ENCODE measurements at regions not wholly inside any gene's neighbourhood (a gene's known extent, or its start where the extent isn't known, plus 50 kb on each side); places are given as distances from the start of the nearest gene placed in this dataset.

DNA sequence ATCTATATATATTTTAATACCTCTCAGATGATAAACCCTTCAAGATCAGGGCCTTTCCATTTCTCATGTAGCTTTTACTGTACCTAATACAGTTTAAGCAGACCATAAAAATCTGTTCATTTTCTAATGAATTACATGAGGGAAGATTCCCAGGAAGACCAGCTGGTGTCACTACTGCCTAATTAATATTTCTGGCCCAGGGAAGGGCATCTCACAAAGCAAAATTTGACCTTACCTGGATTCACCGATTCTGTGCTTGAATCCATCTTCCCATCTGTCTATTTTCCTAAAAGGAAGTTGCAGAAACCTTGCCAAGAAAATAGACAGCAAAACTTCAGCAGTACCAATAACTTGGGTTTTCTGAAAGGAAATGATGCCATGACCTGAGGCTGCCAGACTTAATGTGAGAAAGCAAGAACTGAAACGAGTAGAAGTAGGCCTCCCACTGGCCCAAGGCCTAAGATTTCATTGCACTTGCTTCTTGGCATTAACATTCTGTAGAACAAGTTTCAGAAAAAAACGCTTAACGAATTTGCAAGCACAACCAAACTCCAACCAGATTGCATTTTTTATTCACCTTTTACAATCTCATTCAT, 83.0 kb upstream of the GLIS3 start:
- DNase-seq: peak; percentile 23

DNA sequence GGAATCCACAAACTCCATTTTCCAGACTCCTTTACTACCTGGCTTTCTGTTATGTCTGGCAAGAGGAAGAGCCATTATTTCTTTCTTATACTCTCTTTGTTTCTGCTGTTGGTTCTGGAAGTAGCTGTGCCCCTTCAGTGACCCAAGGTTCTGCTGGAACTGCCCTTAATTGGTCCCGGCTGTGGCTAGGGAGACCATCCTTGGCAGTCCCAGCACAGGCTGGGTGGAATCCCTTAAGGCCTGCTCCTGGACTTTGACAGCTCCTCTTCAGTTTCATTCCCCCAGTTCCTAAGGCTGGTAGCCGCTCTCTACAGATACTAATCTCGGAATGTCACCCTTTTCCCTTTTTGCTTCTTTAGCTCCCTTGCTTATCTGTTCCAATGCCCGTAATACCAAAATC, 81.9 kb upstream of the GLIS3 start:
- DNase-seq: no peak

DNA sequence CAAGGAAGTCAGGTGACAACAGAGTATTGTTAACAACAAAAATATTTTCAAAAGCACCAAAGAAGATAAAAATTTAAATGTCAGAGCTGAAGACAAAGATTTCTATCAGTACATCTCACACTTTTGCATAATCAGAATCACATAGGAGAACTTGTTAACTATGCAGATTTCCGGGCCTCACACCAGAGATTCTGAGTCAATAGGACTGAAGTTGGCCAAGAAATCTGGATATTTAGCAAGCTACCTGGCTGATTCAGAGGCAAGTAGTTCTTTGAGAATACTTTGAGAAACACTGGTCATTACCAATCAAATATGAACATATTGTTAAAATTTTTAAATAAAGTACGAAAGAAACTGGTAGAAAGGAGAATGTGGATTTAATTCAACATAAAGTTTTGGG, 80.5 kb upstream of the GLIS3 start:
- no peak for DNase-seq

DNA sequence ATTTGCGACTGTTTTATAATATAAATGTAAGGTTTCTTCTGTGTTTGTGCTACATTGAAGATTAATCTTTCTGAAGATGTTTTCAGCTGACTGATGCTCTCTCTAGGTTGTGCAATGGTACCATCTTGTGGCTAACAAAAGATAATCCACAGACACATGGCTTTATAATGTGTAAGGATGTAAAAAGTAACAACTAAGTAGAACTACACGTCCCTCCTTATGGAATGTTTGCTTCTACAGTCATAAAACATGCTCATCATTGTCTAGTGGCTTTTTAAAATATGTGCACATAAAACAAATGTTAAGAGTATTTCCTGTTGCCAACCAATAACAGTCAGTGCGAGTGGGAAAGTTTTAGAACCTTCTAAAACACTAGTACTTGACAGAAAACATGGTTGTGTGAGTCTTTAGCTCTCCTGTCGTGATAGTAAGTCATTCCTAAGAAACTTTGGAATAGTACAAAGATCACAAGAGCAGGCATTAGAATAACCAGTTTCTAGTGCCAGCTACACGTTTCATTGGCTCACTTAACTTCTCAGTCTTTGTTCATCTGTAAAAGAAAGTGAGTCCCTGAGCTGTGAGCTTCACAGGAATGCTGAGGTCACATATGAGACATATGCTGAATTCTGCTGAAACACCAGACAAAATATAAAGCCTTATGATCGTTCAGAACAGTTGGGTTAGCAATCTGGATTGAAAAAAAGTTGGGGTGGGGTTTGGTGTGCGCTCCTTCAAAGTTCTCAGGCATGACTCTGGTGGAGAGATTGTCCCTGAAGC, 75.7 kb upstream of the GLIS3 start:
- peak; percentile 21 for DNase-seq

- no peak for DNase-seq
These were observed 71.2 kb upstream of the GLIS3 start for GRCh38 chr9:4371108-4371507.

DNA sequence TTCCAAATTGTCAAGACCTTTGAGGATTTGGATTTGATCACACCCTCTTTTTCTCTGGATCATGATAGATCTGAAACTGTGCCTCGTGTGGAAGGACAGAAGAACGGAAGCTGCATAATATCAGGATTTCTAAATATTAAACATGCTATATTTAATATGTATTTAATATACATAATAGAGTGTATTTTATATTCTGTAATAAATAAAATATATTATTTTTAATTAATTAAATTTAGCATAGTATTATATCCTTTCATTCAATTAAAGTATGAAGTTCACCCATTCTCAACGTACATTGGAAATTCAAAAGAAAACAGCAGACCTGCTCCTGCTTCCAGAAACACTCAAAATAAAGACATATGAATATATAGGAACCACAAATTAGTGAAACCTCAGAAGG, 70.6 kb upstream of the GLIS3 start:
- DNase-seq: no peak

DNA sequence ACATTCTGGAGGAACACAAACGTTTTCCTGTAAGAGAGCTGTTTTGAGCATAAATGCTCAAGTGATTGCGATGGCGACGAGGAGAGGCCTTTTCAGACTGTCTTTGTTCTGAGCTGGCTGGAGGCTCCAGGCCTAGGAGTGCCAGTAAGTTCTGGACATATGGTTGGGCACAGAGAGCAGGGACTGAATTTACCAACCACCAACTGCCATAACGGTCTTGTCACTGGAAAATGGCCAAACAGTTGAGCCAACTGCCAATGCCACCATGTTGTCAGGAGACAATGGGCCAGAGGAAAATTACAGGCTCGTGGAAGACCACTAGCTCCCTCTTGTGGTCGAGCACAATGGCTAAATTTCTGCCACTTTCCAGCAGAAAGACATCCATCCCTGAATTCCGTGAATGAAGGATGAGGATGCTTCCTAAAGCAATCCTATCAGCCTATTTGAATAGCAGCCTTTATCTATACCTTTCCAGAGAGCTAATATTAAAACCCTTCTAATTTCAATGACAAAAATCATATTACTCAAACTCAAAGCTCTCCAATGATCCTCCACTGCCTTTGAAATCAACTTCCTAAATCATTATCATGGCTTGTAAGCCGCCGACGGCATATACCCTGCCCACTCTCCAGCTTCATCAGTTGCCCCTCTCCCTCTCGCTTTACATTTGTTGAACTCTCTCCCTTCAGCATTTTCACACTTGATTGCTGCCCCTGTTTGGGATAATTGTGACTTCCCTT, 66.9 kb upstream of the GLIS3 start:
- DNase-seq: peak; percentile 63

DNA sequence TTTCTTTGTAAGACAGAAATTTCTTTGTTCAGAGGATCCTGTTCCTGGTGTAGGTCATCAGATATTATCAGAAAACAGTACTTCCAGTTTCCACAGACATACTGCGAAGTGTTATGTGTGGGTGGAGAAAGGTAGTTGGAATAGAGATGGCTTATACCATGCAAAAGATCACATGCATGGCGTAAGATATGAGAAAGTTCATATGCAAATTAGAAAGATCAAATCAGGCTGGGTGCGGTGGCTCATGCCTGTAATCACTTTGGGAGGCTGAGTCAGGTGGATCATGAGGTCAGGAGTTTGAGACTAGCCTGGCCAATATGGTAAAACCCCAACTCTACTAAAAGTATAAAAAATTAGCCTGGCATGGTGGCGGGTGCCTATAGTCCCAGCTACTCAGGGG, 65.2 kb upstream of the GLIS3 start:
- DNase-seq: no peak

GRCh38 chr9:4362281-4362680, 62.4 kb upstream of the GLIS3 start:
- no peak for DNase-seq

GRCh38 chr9:4359016-4359415, 59.1 kb upstream of the GLIS3 start:
- DNase-seq: no peak

GRCh38 chr9:4357929-4358328, 58.1 kb upstream of the GLIS3 start:
- DNase-seq: no peak

- DNase-seq: no peak
These were observed 56.4 kb upstream of the GLIS3 start for GRCh38 chr9:4356306-4356705.

GRCh38 chr9:4353236-4353635, 53.4 kb upstream of the GLIS3 start:
- no peak for DNase-seq

GRCh38 chr9:4349816-4350418, 50.0 kb upstream of the GLIS3 start:
- DNase-seq: no peak

Data from hematopoietic multipotent progenitor cell treated with erythropoietin and hydrocortisone succinate and interleukin-3 and kit ligand, for 6 days (in vitro differentiated cells).